ENCODE measurements at regions not wholly inside any gene's neighbourhood (a gene's known extent, or its start where the extent isn't known, plus 50 kb on each side); places are given as distances from the start of the nearest gene placed in this dataset.

DNA sequence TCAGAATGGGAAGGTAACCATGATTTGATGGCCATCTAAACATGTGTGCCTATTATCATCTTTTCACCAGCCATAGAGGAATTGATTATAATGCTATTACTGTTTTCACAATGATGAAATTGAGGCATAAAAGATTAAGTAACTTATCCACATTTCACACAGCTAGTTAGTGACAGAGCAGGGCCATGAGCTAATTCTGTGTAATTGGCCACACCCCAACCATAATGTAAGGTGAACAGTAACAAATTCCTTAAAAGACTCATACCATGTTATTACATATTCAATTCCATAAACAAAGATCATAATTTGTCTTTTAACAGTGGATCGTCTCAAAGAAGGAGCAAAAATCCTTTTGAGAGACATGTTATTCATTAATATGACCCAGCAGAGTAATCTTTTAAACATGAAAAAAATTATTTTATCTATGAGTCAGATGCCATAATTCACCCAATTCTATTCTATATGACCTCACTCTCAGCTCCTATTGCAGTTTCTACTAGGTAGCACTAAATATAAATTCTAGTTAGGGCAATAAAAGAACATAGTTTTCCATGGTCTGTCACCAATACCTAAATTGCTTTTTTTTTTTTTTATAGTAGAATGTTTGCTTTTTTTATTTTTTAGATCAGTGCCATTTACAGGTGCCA, 475.8 kb upstream of the SLC39A10 start:
- TF ChIP-seq, protein P1, sequence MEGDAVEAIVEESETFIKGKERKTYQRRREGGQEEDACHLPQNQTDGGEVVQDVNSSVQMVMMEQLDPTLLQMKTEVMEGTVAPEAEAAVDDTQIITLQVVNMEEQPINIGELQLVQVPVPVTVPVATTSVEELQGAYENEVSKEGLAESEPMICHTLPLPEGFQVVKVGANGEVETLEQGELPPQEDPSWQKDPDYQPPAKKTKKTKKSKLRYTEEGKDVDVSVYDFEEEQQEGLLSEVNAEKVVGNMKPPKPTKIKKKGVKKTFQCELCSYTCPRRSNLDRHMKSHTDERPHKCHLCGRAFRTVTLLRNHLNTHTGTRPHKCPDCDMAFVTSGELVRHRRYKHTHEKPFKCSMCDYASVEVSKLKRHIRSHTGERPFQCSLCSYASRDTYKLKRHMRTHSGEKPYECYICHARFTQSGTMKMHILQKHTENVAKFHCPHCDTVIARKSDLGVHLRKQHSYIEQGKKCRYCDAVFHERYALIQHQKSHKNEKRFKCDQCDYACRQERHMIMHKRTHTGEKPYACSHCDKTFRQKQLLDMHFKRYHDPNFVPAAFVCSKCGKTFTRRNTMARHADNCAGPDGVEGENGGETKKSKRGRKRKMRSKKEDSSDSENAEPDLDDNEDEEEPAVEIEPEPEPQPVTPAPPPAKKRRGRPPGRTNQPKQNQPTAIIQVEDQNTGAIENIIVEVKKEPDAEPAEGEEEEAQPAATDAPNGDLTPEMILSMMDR (conservative IDR thresholded peaks at IDR 0.05), result no peak
- no peak for TF ChIP-seq EZH2 (IDR thresholded peaks at IDR 0.05; ENCODE audit: low read depth)

Measured in PC-9 (cell line).